Stomach smooth muscle (tissue), 2 donors: ENCODE measurements at regions not wholly inside any gene's neighbourhood (a gene's known extent, or its start where the extent isn't known, plus 50 kb on each side); places are given as distances from the start of the nearest gene placed in this dataset.

Experiments used
- H3K27ac ChIP-seq: one replicate; pipeline ENCODE4 v1.7.0; 2013; ENCODE audit warnings: mild to moderate bottlenecking, low read length, inconsistent platforms
- H3K27me3 ChIP-seq, 2 donors: one replicate each; pipeline ENCODE4 v1.7.0; 2013; ENCODE audit warnings: low read length in 2 of 2; ENCODE audit not compliant: insufficient read depth in 2 of 2, control insufficient read depth in 1 of 2
- H3K36me3 ChIP-seq, 2 donors: one replicate each; pipeline ENCODE4 v1.7.0; 2013; ENCODE audit warnings: low read length in 2 of 2; ENCODE audit not compliant: control insufficient read depth in 2 of 2, insufficient read depth in 2 of 2
- H3K4me1 ChIP-seq: one replicate; pipeline ENCODE4 v1.7.0; 2013; ENCODE audit warnings: low read length; ENCODE audit not compliant: control insufficient read depth, insufficient read depth
- H3K4me3 ChIP-seq, 2 donors: one replicate each; pipeline ENCODE4 v1.7.0; 2013; ENCODE audit warnings: low read length in 2 of 2
- H3K9ac ChIP-seq, 2 donors: one replicate each; pipeline ENCODE4 v1.7.0; 2013; ENCODE audit warnings: low read length in 2 of 2, mild to moderate bottlenecking in 1 of 2
- H3K9me3 ChIP-seq, 2 donors: one replicate each; pipeline ENCODE4 v1.7.0; 2013; ENCODE audit warnings: low read length in 2 of 2; ENCODE audit not compliant: control insufficient read depth in 2 of 2
- donor health status: healthy.
- donor health status: Pancreatic carcinoma.

DNA sequence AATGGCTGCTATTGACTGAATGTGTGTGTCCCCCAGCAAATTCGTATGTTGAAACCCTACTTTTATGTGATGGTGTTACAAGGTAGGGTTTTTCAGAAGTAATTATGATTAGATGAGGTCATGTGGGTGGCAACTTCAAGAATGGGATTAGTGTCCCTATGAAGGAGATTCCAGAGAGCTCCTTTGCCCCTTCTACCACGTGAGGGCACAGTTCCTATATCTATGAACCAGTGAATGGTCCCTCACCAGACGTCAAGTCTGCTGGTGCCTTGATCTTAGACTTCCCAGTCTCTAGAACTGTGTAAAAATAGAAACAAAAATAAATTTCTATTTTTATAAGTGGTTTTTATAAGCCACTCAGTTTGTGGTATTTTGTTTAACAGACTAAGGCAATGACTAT lies 1137.6 kb upstream of the IGFBP7 start:
- Histone ChIP-seq H3K9me3 (no peaks in the 10 kb centered on the region), H3K27ac (no peak overlapping the region), H3K27me3 (no peaks in the 10 kb centered on the region), H3K4me3 (no peak overlapping the region), H3K4me1 (no peaks in the 10 kb centered on the region), H3K9ac (no peak overlapping the region), H3K36me3 (no peaks in the 10 kb centered on the region)

DNA sequence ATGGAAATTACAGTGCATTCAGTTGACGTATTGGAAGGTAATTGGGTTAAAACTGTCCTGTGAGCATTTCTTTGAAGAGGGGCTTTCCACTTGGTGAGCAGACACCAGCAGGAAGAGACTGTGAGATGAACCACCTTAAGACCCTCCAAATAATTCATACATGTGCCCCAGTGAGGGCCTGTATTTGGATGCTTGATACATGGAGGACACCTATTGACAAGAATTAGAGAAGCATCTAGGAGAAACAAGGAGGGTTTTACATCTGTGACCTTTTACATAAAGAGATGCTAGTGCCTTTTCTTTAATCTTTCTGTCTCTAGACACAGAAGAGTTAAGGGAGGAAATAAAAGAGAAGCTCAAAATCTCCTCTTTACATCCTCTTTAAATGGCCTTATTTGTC lies 1115.3 kb upstream of the IGFBP7 start:
- Histone ChIP-seq H3K9ac (no peak overlapping the region), H3K4me3 (no peak overlapping the region), H3K36me3 (no peaks in the 10 kb centered on the region), H3K27me3 (no peaks in the 10 kb centered on the region), H3K27ac (no peak overlapping the region), H3K9me3 (no peaks in the 10 kb centered on the region), H3K4me1 (no peaks in the 10 kb centered on the region)

DNA sequence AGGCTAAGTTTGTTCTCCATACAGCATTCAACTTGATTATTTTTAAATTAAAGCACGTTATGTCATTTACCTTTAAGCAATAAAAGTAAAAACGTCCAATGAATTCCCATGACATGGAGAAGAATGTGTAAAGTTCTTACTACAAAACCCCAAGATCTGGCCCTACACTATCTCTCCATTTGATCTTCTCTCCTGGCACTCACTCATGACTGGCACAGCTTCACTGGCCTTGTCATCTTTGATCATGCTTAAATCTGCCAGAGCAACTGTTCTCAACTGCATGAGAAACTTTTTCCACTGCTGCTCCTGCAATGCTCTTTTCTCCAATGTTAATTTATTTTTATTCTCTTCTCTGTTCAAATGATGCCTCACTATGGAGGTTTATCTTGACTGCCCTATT lies 1109.0 kb upstream of the IGFBP7 start:
- H3K4me3 ChIP-seq: no peak overlapping the region
- H3K9me3 ChIP-seq: no peaks in the 10 kb centered on the region
- H3K36me3 ChIP-seq: no peaks in the 10 kb centered on the region
- no peak overlapping the region for H3K27ac ChIP-seq
- H3K27me3 ChIP-seq: no peaks in the 10 kb centered on the region
- H3K4me1 ChIP-seq: no peaks in the 10 kb centered on the region
- no peak overlapping the region for H3K9ac ChIP-seq

- no peak overlapping the region for H3K27ac ChIP-seq
- H3K27me3 ChIP-seq: no peaks in the 10 kb centered on the region
- H3K9me3 ChIP-seq: no peaks in the 10 kb centered on the region
- H3K4me3 ChIP-seq: no peak overlapping the region
- H3K9ac ChIP-seq: no peak overlapping the region
- no peaks in the 10 kb centered on the region for H3K36me3 ChIP-seq
- H3K4me1 ChIP-seq: no peaks in the 10 kb centered on the region
These were observed 1106.3 kb upstream of the IGFBP7 start for GRCh38 chr4:58216461-58216860.

DNA sequence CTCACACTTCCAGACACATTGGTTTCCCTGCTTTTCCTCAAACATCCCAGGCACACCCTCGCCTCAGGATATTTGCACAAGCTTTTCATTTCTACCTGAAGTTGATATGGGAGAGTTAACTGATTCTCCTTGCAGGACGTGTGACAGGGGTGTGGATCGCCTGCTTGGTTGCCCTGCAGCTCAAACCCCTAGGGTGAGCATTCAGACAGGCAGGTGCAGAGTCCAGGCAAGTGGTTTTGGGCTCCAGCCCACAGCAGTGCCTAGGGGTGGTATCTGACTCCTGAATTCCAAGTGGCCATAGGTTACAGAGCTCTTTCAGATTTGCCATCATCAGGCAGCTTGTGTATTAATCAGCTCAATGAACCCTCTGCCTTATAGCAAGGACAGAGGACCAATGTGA lies 1104.2 kb upstream of the IGFBP7 start:
- no peaks in the 10 kb centered on the region for H3K36me3 ChIP-seq
- H3K9me3 ChIP-seq: no peaks in the 10 kb centered on the region
- no peaks in the 10 kb centered on the region for H3K4me1 ChIP-seq
- no peak overlapping the region for H3K9ac ChIP-seq
- no peaks in the 10 kb centered on the region for H3K27me3 ChIP-seq
- no peak overlapping the region for H3K27ac ChIP-seq
- no peak overlapping the region for H3K4me3 ChIP-seq

- H3K9ac ChIP-seq: no peak overlapping the region
These were observed 1099.4 kb upstream of the IGFBP7 start for GRCh38 chr4:58209551-58209950.

GRCh38 chr4:58209001-58209400 lies 1098.8 kb upstream of the IGFBP7 start:
- Histone ChIP-seq H3K27ac (no peak overlapping the region), H3K9ac (no peak overlapping the region), H3K4me1 (no peaks in the 10 kb centered on the region), H3K4me3 (no peak overlapping the region), H3K36me3 (no peaks in the 10 kb centered on the region), H3K9me3 (no peaks in the 10 kb centered on the region), H3K27me3 (no peaks in the 10 kb centered on the region)

More at GRCh38 chr4:58209551-58209950, 1099.4 kb upstream of the IGFBP7 start:
- H3K9me3 ChIP-seq: no peaks in the 10 kb centered on the region
- no peaks in the 10 kb centered on the region for H3K4me1 ChIP-seq
- no peaks in the 10 kb centered on the region for H3K27me3 ChIP-seq
- no peak overlapping the region for H3K27ac ChIP-seq
- no peaks in the 10 kb centered on the region for H3K36me3 ChIP-seq
- no peak overlapping the region for H3K4me3 ChIP-seq

DNA sequence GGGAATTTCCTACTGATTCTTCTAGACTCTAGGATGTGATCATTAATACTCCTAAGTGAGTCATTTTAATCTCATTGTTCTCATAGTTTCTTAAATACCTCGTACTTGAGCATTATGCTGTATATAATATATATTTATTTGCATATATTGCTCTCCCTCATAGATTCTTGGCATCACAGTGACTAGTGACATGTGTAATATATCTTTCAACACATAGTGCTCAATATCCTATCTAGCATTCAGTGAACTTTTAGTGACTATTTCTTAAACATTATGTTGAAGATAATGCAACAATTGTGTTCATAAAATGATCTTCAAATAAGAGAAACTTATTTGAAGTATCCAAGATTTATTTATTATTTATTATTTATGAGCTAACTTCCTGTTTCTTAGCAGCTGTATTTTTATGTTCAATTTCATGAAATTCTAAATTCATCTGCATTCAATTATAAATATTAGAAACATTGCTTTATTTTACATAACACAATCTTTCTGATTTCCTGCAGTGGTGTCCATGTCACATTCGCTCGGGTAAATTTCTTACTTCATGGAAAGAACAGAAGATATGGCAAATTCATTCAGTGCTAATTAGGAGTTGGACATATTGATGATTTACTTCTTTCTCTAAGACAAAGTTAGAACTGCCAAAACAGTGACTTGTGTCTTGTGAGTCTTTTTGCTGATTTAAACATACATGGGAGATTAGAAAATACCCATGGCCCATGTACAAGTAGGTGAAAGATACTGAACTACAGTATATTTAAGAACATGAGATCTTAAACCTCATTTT lies 1095.5 kb upstream of the IGFBP7 start:
- Histone ChIP-seq H3K36me3 (no peaks in the 10 kb centered on the region), H3K9me3 (no peaks in the 10 kb centered on the region), H3K9ac (no peak overlapping the region), H3K4me3 (no peak overlapping the region), H3K27ac (no peak overlapping the region), H3K27me3 (no peaks in the 10 kb centered on the region), H3K4me1 (no peaks in the 10 kb centered on the region)

GRCh38 chr4:58192217-58192616 lies 1082.0 kb upstream of the IGFBP7 start:
- Histone ChIP-seq H3K4me1 (no peaks in the 10 kb centered on the region), H3K27ac (no peak overlapping the region), H3K4me3 (no peak overlapping the region), H3K27me3 (no peaks in the 10 kb centered on the region), H3K9ac (no peak overlapping the region), H3K36me3 (no peaks in the 10 kb centered on the region), H3K9me3 (peaks cover 0 to 4% of the 10 kb centered on the region in 2 donors)

DNA sequence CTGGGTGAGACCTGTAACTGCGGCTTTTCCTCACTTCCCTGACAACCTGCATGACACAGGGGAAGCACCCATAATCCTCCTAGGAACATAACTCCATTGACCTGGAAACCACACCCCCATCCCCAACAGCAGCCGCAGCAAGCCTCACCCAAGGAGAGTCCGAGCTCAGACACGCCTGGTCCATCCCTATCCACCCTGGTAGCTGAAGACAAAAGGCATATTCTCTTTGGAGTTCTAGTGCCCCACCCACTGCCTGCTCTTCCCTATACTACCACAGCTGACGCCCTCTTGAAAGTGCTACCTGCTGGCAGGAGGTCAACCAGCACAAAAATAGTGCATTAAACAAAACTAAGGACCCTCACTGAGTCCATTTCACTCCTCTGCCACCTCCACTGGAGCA lies 1080.9 kb upstream of the IGFBP7 start:
- Histone ChIP-seq H3K27ac (no peak overlapping the region), H3K4me1 (no peaks in the 10 kb centered on the region), H3K9me3 (peaks cover 0 to 4% of the 10 kb centered on the region in 2 donors), H3K36me3 (no peaks in the 10 kb centered on the region), H3K9ac (no peak overlapping the region), H3K27me3 (no peaks in the 10 kb centered on the region), H3K4me3 (no peak overlapping the region)

GRCh38 chr4:58188316-58188715 lies 1078.1 kb upstream of the IGFBP7 start:
- Histone ChIP-seq H3K4me3 (no peak overlapping the region), H3K27ac (no peak overlapping the region), H3K36me3 (no peaks in the 10 kb centered on the region), H3K4me1 (no peaks in the 10 kb centered on the region), H3K9me3 (peaks cover 2 to 4% of the 10 kb centered on the region in 2 donors), H3K27me3 (no peaks in the 10 kb centered on the region), H3K9ac (no peak overlapping the region)
